ENCODE measurements at regions not wholly inside any gene's neighbourhood (a gene's known extent, or its start where the extent isn't known, plus 50 kb on each side); places are given as distances from the start of the nearest gene placed in this dataset.

DNA sequence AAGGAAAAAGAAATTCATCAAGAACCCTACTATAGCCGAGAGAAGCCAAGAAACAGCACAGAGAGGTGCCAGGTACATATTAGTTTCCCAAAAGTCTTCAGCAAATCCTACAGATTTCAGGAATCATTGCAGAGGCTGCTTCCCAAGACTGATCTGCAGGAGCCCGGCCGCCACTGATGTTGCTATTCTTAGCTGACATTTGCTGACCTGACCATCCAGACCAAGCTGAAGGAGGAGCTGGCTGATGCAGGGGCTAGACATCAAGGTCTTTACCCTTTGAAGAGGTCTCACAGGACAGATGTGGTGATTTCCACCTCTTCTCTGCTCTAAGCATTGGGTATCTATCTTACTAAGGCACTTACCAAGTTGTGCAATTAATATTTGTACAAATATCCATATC, 444.8 kb upstream of the SOX5 start:
- 62% methylated on average over 3 of the region's 3 CpGs for WGBS (ENCODE audit: low lambda C conversion rate)
- no peak overlapping the region for H3K4me3 ChIP-seq (replicated peaks in 1 of 3; ENCODE audit: insufficient read depth in 1 of 3, low read depth in 2 of 3, low read length in 3 of 3)
- no peaks in the 10 kb centered on the region for H3K9me3 ChIP-seq (ENCODE audit: low read length)
- ChIA-PET POLR2A (no interaction called here), CTCF (ENCODE audit: low intra/inter-chr PET ratio, low total read pairs) (no interaction called here)
- no peaks in the 10 kb centered on the region for H3K79me2 ChIP-seq (ENCODE audit: insufficient read depth, low read length)
- BruUV-seq (replicated peaks), result no TSS peak
- no peak overlapping the region for H3K4me2 ChIP-seq (ENCODE audit: low read depth, low read length)
- H2AFZ ChIP-seq (ENCODE audit: low read length), result no peak overlapping the region
- intact Hi-C loops (cut with micrococcal nuclease; ENCODE audit: unreplicated experiment), result no loop called here
- H3K4me1 ChIP-seq (ENCODE audit: insufficient read depth, low read length), result no peaks in the 10 kb centered on the region
- ATAC-seq, result no peak
- in situ Hi-C loops (cut with HindIII; ENCODE audit: extremely low pct_ligation_motif_present, low pct_unique_long_range_greater_than_20kb), result no loop called here
- no peak overlapping the region for H3K9ac ChIP-seq (ENCODE audit: insufficient read depth, low read depth, low read length)
- no peak overlapping the region for H3K27ac ChIP-seq (ENCODE audit: extremely low read length, insufficient read depth, low read length)
- no peaks in the 10 kb centered on the region for H3K27me3 ChIP-seq (ENCODE audit: control insufficient read depth in 1 of 2, insufficient read depth in 2 of 2, low read length in 2 of 2)
- FAIRE-seq, result no peak
- TF ChIP-seq, protein P1, sequence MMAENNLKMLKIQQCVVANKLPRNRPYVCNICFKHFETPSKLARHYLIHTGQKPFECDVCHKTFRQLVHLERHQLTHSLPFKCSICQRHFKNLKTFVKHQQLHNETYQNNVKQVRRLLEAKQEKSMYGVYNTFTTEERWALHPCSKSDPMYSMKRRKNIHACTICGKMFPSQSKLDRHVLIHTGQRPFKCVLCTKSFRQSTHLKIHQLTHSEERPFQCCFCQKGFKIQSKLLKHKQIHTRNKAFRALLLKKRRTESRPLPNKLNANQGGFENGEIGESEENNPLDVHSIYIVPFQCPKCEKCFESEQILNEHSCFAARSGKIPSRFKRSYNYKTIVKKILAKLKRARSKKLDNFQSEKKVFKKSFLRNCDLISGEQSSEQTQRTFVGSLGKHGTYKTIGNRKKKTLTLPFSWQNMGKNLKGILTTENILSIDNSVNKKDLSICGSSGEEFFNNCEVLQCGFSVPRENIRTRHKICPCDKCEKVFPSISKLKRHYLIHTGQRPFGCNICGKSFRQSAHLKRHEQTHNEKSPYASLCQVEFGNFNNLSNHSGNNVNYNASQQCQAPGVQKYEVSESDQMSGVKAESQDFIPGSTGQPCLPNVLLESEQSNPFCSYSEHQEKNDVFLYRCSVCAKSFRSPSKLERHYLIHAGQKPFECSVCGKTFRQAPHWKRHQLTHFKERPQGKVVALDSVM (CRISPR knock-in tag; IDR thresholded peaks at IDR 0.05), result no peak
- no peak for TF ChIP-seq WIZ (CRISPR knock-in tag; IDR thresholded peaks at IDR 0.05)
- TF ChIP-seq, protein P2, sequence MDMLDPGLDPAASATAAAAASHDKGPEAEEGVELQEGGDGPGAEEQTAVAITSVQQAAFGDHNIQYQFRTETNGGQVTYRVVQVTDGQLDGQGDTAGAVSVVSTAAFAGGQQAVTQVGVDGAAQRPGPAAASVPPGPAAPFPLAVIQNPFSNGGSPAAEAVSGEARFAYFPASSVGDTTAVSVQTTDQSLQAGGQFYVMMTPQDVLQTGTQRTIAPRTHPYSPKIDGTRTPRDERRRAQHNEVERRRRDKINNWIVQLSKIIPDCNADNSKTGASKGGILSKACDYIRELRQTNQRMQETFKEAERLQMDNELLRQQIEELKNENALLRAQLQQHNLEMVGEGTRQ (IDR thresholded peaks at IDR 0.05; ENCODE audit: low read depth, low read length), result no peak
- TF ChIP-seq, protein P2 (CRISPR knock-in tag; IDR thresholded peaks at IDR 0.05; ENCODE audit: borderline replicate concordance), result no peak
- TF ChIP-seq PHF20 (CRISPR knock-in tag; IDR thresholded peaks at IDR 0.05), result no peak
- TF ChIP-seq ATRX (CRISPR knock-in tag; IDR thresholded peaks at IDR 0.05; ENCODE audit: borderline replicate concordance), result no peak
- TF ChIP-seq DR1 (CRISPR knock-in tag; IDR thresholded peaks at IDR 0.05), result no peak
- TF ChIP-seq FOXC1 (CRISPR knock-in tag; IDR thresholded peaks at IDR 0.05; ENCODE audit: borderline replicate concordance), result no peak
- no peak for TF ChIP-seq ZNF10 (CRISPR knock-in tag; IDR thresholded peaks at IDR 0.05; ENCODE audit: borderline replicate concordance, low read depth)
- TF ChIP-seq, protein P3, sequence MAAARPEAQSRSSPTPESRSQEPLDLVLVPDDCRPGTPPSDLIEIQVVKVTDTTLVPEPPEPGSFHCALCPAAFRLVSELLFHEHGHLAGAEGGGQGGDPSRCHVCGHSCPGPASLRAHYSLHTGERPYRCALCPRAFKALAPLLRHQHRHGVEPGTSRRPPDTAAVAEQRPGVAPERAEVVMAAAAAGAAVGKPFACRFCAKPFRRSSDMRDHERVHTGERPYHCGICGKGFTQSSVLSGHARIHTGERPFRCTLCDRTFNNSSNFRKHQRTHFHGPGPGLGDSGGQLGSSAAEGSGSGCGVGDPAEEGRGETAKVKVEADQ (CRISPR knock-in tag; IDR thresholded peaks at IDR 0.05; ENCODE audit: borderline replicate concordance), result no peak
- no peak for TF ChIP-seq ZNF577 (CRISPR knock-in tag; IDR thresholded peaks at IDR 0.05; ENCODE audit: borderline replicate concordance, low read depth)
- no peak for TF ChIP-seq CREB1 (IDR thresholded peaks at IDR 0.05)
- TF ChIP-seq CREB1 (CRISPR knock-in tag; IDR thresholded peaks at IDR 0.05), result no peak
- TF ChIP-seq, protein P4, sequence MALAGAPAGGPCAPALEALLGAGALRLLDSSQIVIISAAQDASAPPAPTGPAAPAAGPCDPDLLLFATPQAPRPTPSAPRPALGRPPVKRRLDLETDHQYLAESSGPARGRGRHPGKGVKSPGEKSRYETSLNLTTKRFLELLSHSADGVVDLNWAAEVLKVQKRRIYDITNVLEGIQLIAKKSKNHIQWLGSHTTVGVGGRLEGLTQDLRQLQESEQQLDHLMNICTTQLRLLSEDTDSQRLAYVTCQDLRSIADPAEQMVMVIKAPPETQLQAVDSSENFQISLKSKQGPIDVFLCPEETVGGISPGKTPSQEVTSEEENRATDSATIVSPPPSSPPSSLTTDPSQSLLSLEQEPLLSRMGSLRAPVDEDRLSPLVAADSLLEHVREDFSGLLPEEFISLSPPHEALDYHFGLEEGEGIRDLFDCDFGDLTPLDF (CRISPR knock-in tag; IDR thresholded peaks at IDR 0.05), result no peak
- TF ChIP-seq POLR2G (IDR thresholded peaks at IDR 0.05; ENCODE audit: low read depth, low read length), result no peak
- H3K36me3 ChIP-seq (replicated peaks in 1 of 2; ENCODE audit: control insufficient read depth in 1 of 2, insufficient read depth in 2 of 2, low read length in 2 of 2), result no peaks in the 10 kb centered on the region
- no peak for DNase-seq (ENCODE audit: low spot score)
- no peaks in the 10 kb centered on the region for H4K20me1 ChIP-seq (ENCODE audit: insufficient read depth, low read length)

All from HepG2 (cell line).